SK-N-SH (cell line): ENCODE measurements at regions not wholly inside any gene's neighbourhood (a gene's known extent, or its start where the extent isn't known, plus 50 kb on each side); places are given as distances from the start of the nearest gene placed in this dataset.

Experiments
- CTCF ChIA-PET: fragments of 300-600, 350-600 bp; formaldehyde crosslinking; extraction: SDS; loops from one replicate; lab custom pipeline; 2021; lab: Yijun Ruan, JAX
- POLR2A ChIA-PET: fragments of 350-600 bp; sonication (Branson Sonifier 250); formaldehyde crosslinking; extraction: SDS; loops from one replicate; lab custom pipeline; 2020; ENCODE audit warnings: antibody characterized with exemption, inconsistent platforms; lab: Yijun Ruan, JAX
- DNase-seq: peaks from one replicate; pipeline ENCODE4 v3.0.0; 2012
- H2AFZ ChIP-seq: fragments of 200-600 bp; sonication (generic); 2 replicates; pipeline ENCODE4 v1.8.1; 2016; ENCODE audit warnings: antibody characterized with exemption, mild to moderate bottlenecking, low read depth
- H3F3A ChIP-seq: fragments of 200-600 bp; sonication (generic); replicated peaks from 2 replicates; pipeline ENCODE3; 2016; ENCODE audit warnings: antibody characterized with exemption, mild to moderate bottlenecking; ENCODE audit not compliant: insufficient read depth
- H3K27ac ChIP-seq, 2 experiments: fragments of 200-500 bp in 1 of 2; fragments of 200-600 bp in 1 of 2; sonication (Bioruptor generic) in 1 of 2; sonication (generic), shearing (Covaris generic) in 1 of 2; 2 replicates each; pipeline versions ENCODE4 v1.5.1 to v1.6.1; 2014 to 2016; ENCODE audit warnings: low read depth in 2 of 2, inconsistent platforms in 1 of 2, low read length in 1 of 2, mild to moderate bottlenecking in 1 of 2, mixed read lengths in 1 of 2
- H3K27me3 ChIP-seq: fragments of 200-600 bp; sonication (generic), shearing (Covaris generic); 2 replicates; pipeline ENCODE4 v1.6.1; 2016; ENCODE audit warnings: mixed run types; ENCODE audit not compliant: insufficient read depth
- H3K36me3 ChIP-seq, 2 experiments: fragments of 200-500 bp in 1 of 2; fragments of 200-600 bp in 1 of 2; sonication (Bioruptor generic) in 1 of 2; sonication (generic) in 1 of 2; replicated peaks in 1 of 2; 2 replicates each; pipeline versions ENCODE3 to v1.5.1; 2014 to 2016; ENCODE audit warnings: low read length in 1 of 2, mild to moderate bottlenecking in 1 of 2; ENCODE audit not compliant: insufficient read depth in 2 of 2, control insufficient read depth in 1 of 2
- H3K4me1 ChIP-seq, 2 experiments: fragments of 200-500 bp in 1 of 2; fragments of 200-600 bp in 1 of 2; sonication (Bioruptor generic) in 1 of 2; sonication (generic), shearing (Covaris generic) in 1 of 2; 2 replicates each; pipeline versions ENCODE4 v1.5.1 to v1.6.1; 2014 to 2016; ENCODE audit warnings: low read depth in 1 of 2, low read length in 1 of 2, mixed run types in 1 of 2; ENCODE audit not compliant: insufficient read depth in 2 of 2, control insufficient read depth in 1 of 2
- H3K4me2 ChIP-seq: fragments of 200-600 bp; sonication (generic), shearing (Covaris generic); 2 replicates; pipeline ENCODE4 v1.6.1; 2017; ENCODE audit warnings: mixed run types
- H3K4me3 ChIP-seq, 2 experiments: fragments of 200-500 bp in 1 of 2; fragments of 200-600 bp in 1 of 2; sonication (Bioruptor generic) in 1 of 2; sonication (generic), shearing (Covaris generic) in 1 of 2; 2 replicates each; pipeline versions ENCODE4 v1.5.1 to v1.8.1; 2014 to 2016; ENCODE audit warnings: low read depth in 2 of 2, inconsistent platforms in 1 of 2, low read length in 1 of 2, mild to moderate bottlenecking in 1 of 2, mixed read lengths in 1 of 2, moderate library complexity in 1 of 2
- H3K79me2 ChIP-seq: fragments of 200-600 bp; sonication (generic); 2 replicates; pipeline ENCODE4 v1.8.1; 2017; ENCODE audit warnings: mild to moderate bottlenecking; ENCODE audit not compliant: insufficient read depth
- H3K9ac ChIP-seq: fragments of 200-600 bp; sonication (generic); 2 replicates; pipeline ENCODE4 v1.6.1; 2017; ENCODE audit warnings: mixed run types
- H3K9me2 ChIP-seq: fragments of 200-600 bp; sonication (generic); 2 replicates; pipeline ENCODE4 v1.6.1; 2017; ENCODE audit warnings: mixed run types
- H3K9me3 ChIP-seq: fragments of 200-600 bp; sonication (generic); 2 replicates; pipeline ENCODE4 v1.6.1; 2017; ENCODE audit warnings: mixed run types, mild to moderate bottlenecking, moderate library complexity
- H4K20me1 ChIP-seq: fragments of 200-600 bp; sonication (generic); 2 replicates; pipeline ENCODE4 v1.6.1; 2017; ENCODE audit warnings: mild to moderate bottlenecking, mixed run types; ENCODE audit not compliant: insufficient read depth
- CHD2 ChIP-seq: fragments of 150-350 bp; IDR thresholded peaks from 2 replicates; pipeline ENCODE4 v1.6.1; 2018; ENCODE audit warnings: low read length; ENCODE audit not compliant: partially characterized antibody
- EZH2phosphoT487 ChIP-seq: fragments of 200-600 bp; sonication (generic); IDR thresholded peaks from 2 replicates; pipeline ENCODE4 v1.6.1; 2017; ENCODE audit warnings: low read depth, mixed run types, mild to moderate bottlenecking, antibody characterized with exemption, moderate library complexity, borderline replicate concordance
- FOSL2 ChIP-seq: IDR thresholded peaks from 2 replicates; pipeline ENCODE4 v1.4.0; 2012; ENCODE audit warnings: low read depth, mild to moderate bottlenecking, moderate library complexity, borderline replicate concordance
- GABPA ChIP-seq: IDR thresholded peaks from 2 replicates; pipeline ENCODE4 v1.4.0; 2012; ENCODE audit warnings: low read depth, mild to moderate bottlenecking
- NRF1 ChIP-seq: IDR thresholded peaks from 2 replicates; pipeline ENCODE4 v1.6.1; 2012; ENCODE audit warnings: low read depth, mild to moderate bottlenecking, low read length
- POLR2AphosphoS5 ChIP-seq: IDR thresholded peaks from 2 replicates; pipeline ENCODE4 v1.6.1; 2012; ENCODE audit warnings: low read depth, low read length
- RCOR1 ChIP-seq: fragments of 150-350 bp; IDR thresholded peaks from 2 replicates; pipeline ENCODE4 v1.6.1; 2017; ENCODE audit warnings: antibody characterized with exemption, low read length
- TCF12 ChIP-seq: IDR thresholded peaks from 2 replicates; pipeline ENCODE4 v1.4.0; 2012
- TEAD4 ChIP-seq: IDR thresholded peaks from 2 replicates; pipeline ENCODE4 v1.4.0; 2012; ENCODE audit warnings: mild to moderate bottlenecking, borderline replicate concordance; ENCODE audit not compliant: insufficient read depth
- WGBS: methylation state at CpG from one replicate; pipeline ENCODE4 v1.1.6; 2017; ENCODE audit warnings: low lambda C conversion rate; 5-methylcytosine and 5-hydroxymethylcytosine counted together
- TF ChIP-seq, protein P1 (sequence below): IDR thresholded peaks from 2 replicates; pipeline ENCODE4 v1.4.0; 2012; ENCODE audit warnings: low read depth
- TF ChIP-seq, protein P2 (sequence below): IDR thresholded peaks from 2 replicates; pipeline ENCODE4 v1.4.0; 2012; ENCODE audit warnings: low read depth, borderline replicate concordance
- TF ChIP-seq, protein P3 (sequence below): IDR thresholded peaks from 2 replicates; pipeline ENCODE4; 2012
- TF ChIP-seq, protein P4 (sequence below): IDR thresholded peaks from 2 replicates; pipeline ENCODE4 v1.6.1; 2012; ENCODE audit warnings: mild to moderate bottlenecking, low read depth, low read length, moderate library complexity

DNA sequence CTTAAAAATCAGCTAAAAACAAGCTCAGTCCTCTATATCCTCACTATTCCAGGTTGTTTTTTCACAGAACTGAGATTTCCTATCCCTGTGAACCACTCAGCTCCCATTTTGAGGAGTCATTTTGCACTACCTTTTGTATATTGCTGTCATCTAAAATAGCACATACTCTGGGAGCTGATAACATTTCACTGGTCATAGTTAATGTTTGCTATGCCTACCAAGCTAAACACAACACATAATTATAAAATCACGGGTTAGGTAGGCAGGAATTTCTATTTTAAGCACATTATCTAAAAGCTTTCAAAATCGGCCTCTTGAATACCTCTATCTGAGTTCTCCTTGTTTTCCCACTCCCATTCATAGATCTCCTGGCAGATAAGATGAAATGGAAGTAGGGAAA is 882.0 kb upstream of the INTU start:
- no peak overlapping the region for H3K4me3 ChIP-seq
- H3K9me2 ChIP-seq = no peaks in the 10 kb centered on the region; the same call in 1 of the 2 replicates
- H3K79me2 ChIP-seq = no peaks in the 10 kb centered on the region
- ChIA-PET CTCF (no interaction called here), POLR2A (no interaction called here)
- H3K27ac ChIP-seq = no peak overlapping the region
- no peak overlapping the region for H3K4me2 ChIP-seq
- peaks cover 13% of the 10 kb centered on the region; the same call in 1 of the 2 replicates for H3K9me3 ChIP-seq
- peaks cover 0 to 1% of the 10 kb centered on the region in 2 experiments for H3K36me3 ChIP-seq
- DNase-seq = no peak
- WGBS = 40% methylated on average over 2 of the region's 2 CpGs
- H3K4me1 ChIP-seq = no peaks in the 10 kb centered on the region
- H3K9ac ChIP-seq = no peak overlapping the region
- no peak for TF ChIP-seq FOSL2
- no peak for TF ChIP-seq RCOR1
- no peak for TF ChIP-seq GABPA
- TF ChIP-seq POLR2AphosphoS5 = no peak
- TF ChIP-seq, protein P1, sequence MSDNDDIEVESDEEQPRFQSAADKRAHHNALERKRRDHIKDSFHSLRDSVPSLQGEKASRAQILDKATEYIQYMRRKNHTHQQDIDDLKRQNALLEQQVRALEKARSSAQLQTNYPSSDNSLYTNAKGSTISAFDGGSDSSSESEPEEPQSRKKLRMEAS = no peak
- TF ChIP-seq CHD2 = no peak
- TF ChIP-seq TEAD4 = no peak
- TF ChIP-seq, protein P2, sequence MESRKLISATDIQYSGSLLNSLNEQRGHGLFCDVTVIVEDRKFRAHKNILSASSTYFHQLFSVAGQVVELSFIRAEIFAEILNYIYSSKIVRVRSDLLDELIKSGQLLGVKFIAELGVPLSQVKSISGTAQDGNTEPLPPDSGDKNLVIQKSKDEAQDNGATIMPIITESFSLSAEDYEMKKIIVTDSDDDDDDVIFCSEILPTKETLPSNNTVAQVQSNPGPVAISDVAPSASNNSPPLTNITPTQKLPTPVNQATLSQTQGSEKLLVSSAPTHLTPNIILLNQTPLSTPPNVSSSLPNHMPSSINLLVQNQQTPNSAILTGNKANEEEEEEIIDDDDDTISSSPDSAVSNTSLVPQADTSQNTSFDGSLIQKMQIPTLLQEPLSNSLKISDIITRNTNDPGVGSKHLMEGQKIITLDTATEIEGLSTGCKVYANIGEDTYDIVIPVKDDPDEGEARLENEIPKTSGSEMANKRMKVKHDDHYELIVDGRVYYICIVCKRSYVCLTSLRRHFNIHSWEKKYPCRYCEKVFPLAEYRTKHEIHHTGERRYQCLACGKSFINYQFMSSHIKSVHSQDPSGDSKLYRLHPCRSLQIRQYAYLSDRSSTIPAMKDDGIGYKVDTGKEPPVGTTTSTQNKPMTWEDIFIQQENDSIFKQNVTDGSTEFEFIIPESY = no peak
- no peaks in the 10 kb centered on the region for H4K20me1 ChIP-seq
- H2AFZ ChIP-seq = 0 out of 2 replicates have a peak overlapping the region, but pooled peaks have one; percentile 18
- H3K27me3 ChIP-seq = no peaks in the 10 kb centered on the region
- H3F3A ChIP-seq = peaks cover 4% of the 10 kb centered on the region

DNA sequence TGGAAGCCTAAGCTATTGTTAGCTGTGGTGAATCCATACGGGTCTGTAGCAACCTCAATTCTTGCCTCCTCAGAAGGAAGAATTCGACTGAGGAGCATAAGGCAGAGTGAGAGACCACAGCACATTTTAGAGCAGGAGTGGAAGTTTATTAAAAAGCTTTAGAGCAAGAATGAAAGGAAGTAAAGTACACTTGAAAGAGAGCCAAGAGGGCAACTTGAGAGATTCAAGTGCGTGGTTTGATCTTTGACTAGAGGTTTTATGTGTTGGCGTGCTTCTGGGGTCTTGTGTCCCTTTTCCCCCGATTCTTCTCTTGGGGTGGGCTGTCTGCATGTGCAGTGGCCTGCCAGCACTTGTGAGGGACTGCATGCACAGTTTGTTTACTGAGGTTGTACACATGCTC is 880.6 kb upstream of the INTU start:
- Histone ChIP-seq H3K27ac (no peak overlapping the region), H3K4me2 (no peak overlapping the region), H3K9me2 (no peaks in the 10 kb centered on the region; the same call in 1 of the 2 replicates), H3K4me3 (no peak overlapping the region), H2AFZ (no peak overlapping the region), H3K36me3 (no peaks in the 10 kb centered on the region), H3K27me3 (no peaks in the 10 kb centered on the region), H4K20me1 (no peaks in the 10 kb centered on the region), H3K9me3 (no peaks in the 10 kb centered on the region), H3F3A (peaks cover 4% of the 10 kb centered on the region), H3K9ac (no peak overlapping the region), H3K4me1 (no peaks in the 10 kb centered on the region), H3K79me2 (no peaks in the 10 kb centered on the region)
- TF ChIP-seq, protein P3, sequence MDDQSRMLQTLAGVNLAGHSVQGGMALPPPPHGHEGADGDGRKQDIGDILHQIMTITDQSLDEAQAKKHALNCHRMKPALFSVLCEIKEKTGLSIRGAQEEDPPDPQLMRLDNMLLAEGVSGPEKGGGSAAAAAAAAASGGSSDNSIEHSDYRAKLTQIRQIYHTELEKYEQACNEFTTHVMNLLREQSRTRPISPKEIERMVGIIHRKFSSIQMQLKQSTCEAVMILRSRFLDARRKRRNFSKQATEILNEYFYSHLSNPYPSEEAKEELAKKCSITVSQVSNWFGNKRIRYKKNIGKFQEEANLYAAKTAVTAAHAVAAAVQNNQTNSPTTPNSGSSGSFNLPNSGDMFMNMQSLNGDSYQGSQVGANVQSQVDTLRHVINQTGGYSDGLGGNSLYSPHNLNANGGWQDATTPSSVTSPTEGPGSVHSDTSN = no peak
- TF ChIP-seq EZH2phosphoT487 (no peak), NRF1 (no peak), RCOR1 (no peak), TCF12 (no peak)
- TF ChIP-seq, protein P2 = no peak
- TF ChIP-seq, protein P4, sequence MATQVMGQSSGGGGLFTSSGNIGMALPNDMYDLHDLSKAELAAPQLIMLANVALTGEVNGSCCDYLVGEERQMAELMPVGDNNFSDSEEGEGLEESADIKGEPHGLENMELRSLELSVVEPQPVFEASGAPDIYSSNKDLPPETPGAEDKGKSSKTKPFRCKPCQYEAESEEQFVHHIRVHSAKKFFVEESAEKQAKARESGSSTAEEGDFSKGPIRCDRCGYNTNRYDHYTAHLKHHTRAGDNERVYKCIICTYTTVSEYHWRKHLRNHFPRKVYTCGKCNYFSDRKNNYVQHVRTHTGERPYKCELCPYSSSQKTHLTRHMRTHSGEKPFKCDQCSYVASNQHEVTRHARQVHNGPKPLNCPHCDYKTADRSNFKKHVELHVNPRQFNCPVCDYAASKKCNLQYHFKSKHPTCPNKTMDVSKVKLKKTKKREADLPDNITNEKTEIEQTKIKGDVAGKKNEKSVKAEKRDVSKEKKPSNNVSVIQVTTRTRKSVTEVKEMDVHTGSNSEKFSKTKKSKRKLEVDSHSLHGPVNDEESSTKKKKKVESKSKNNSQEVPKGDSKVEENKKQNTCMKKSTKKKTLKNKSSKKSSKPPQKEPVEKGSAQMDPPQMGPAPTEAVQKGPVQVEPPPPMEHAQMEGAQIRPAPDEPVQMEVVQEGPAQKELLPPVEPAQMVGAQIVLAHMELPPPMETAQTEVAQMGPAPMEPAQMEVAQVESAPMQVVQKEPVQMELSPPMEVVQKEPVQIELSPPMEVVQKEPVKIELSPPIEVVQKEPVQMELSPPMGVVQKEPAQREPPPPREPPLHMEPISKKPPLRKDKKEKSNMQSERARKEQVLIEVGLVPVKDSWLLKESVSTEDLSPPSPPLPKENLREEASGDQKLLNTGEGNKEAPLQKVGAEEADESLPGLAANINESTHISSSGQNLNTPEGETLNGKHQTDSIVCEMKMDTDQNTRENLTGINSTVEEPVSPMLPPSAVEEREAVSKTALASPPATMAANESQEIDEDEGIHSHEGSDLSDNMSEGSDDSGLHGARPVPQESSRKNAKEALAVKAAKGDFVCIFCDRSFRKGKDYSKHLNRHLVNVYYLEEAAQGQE = no peak
- 68% methylated on average over 5 of the region's 5 CpGs for WGBS
- DNase-seq = no peak
- POLR2A ChIA-PET = no interaction called here
- CTCF ChIA-PET = no interaction called here
